NCI-H1417 treated with DMSO at 0.1 percent for 48 hours (cell line): ENCODE measurements at regions not wholly inside any gene's neighbourhood (a gene's known extent, or its start where the extent isn't known, plus 50 kb on each side); places are given as distances from the start of the nearest gene placed in this dataset.
"Not testable (repeated sequence)": the region's sequence is repeated elsewhere in the genome, so short reads cannot be mapped to it uniquely, and the experiment has no call there.

Source experiments
- DNase-seq: peaks from one replicate; lab custom pipeline; 2025; lab: John Stamatoyannopoulos, UW

DNA sequence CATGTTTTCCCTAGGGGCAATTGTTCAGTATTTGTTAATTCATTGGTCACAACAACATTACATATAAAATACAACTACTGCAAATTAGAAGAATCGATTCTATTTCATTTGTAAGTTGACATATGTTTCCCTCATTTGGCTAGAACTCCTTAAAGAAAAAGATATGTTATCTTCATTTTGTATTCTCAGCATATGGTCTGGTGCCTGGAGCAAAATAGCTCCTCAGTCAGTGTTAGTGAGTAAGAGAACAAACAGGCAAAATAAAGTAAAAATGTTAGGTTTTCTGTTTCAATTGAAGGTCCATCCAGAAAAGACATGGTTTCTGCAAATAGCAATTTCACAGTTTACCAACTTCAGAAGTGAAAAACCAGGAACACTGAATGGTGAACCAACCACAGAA lies 1343.1 kb downstream of the ROBO1 start:
- no peak for DNase-seq

- no peak for DNase-seq
These were observed 1341.3 kb downstream of the ROBO1 start for GRCh38 chr3:78426454-78426853.

- no peak for DNase-seq
These were observed 1340.5 kb downstream of the ROBO1 start for GRCh38 chr3:78427303-78427702.

GRCh38 chr3:78430741-78431140 lies 1337.1 kb downstream of the ROBO1 start:
- DNase-seq, result no peak

DNA sequence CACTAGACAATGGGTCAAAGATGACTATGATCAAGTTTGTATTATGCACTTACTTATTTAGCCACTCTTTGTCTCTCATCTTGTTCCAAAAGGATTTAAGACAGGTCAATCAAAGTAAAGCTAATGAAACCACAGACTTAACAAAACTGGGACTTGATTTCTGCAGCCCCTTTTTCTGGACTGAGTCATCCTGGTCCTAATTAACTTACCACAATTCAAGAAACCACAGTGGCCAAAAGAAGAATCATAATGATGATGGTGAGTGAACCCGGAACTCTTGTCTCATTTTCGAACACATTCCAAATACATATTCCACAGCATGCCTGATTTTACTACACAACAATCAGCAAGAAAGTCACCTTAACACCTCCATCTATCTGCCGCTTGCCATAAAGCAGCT lies 1333.0 kb downstream of the ROBO1 start:
- no peak for DNase-seq

DNA sequence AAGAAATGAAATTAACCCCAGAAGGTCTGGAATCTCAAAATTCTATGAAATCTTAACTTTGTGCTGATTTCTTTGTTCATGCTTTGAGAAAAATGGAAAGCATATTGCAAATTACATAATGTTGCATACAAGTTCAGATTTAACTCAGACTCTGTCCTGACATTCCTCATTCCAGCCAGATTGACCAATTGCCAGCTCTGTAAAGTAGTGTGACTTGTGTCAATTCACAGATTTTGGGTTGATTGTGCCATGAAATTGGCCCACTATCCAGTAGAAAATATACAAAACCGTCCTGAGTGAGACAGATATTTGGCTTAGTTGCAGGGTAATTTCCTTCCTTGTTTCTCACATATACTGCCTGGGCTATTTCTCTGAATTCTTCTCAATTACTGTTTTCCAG lies 1312.6 kb downstream of the ROBO1 start:
- no peak for DNase-seq

DNA sequence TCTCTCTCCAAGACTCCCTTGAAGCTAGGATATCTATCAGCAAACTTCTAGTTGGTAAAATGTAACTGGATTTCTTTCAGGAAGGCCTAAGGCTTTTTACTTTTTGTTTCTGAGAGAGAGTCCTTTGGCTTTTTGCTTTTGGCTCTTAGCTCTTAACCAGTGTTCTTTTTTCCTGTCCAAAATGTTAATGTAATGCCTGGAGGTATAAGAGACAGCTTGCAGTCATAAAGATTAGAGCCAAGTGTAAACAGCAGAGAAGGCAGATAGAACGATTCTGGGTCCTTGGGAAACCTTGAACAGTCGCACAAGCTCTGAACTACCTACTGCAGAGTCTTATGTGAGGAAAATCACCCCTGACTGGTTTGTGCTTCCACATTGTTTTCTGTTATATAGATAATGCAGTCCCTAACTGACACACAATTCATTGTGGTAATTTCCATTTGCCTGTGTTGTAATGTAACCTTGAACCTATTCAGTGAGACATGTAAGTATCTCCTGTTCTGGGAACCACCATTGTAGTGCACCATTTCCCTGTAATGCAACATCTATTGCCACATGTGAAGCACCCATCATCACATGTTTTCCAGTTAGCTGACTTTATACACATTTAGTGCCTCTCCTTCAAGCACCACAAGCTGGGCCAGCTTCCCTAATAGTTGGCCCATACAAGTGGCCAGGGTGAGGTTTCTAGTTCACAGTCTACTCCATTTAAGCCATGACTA lies 1311.9 kb downstream of the ROBO1 start:
- DNase-seq, result no peak

GRCh38 chr3:78459796-78460195 lies 1308.0 kb downstream of the ROBO1 start:
- DNase-seq, result no peak

DNA sequence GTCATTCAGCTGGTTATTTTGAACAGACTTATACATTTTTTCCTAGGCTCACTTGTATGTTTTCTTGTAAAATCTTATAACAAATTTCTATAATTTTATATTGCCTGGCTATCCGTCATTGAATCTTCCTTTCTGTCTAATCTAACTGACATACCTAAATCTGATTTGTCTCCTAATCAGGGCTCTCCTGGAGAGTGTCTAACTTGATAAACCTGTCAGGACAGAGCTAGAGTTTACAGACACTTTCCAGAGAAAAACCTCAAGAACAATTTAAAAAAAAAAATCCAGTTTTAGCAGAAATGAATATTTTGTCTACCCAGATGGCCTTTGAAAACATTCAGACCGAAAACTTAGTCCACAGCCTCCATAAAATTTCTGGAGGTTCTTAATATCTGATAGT lies 1305.8 kb downstream of the ROBO1 start:
- DNase-seq, result no peak

- no peak for DNase-seq
These were observed 1291.7 kb downstream of the ROBO1 start for GRCh38 chr3:78476076-78476475.

- DNase-seq, result no peak
These were observed 1286.7 kb downstream of the ROBO1 start for GRCh38 chr3:78481050-78481449.

DNA sequence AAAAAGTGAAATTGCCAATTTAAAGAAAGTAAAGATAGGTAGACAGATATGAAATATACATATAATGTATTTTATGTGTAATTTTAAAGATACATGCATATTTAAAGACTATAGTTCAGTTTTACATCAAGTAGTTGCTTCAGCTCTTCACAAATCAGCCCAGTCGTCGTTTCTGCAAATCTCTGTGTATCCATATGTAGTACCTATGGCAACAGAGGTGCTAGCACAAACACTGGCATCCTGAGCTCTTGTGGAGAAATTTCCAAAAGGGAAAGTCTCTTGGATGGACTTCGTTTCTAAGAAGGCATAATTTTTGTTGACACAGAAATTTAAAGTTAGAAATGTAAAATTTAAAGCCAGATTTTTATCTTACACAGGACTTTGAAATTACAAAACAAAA lies 1284.7 kb downstream of the ROBO1 start:
- DNase-seq, result no peak

GRCh38 chr3:78494851-78495250 lies 1272.9 kb downstream of the ROBO1 start:
- DNase-seq, result no peak

- DNase-seq, result no peak
These were observed 1272.5 kb downstream of the ROBO1 start for GRCh38 chr3:78495301-78495700.

DNA sequence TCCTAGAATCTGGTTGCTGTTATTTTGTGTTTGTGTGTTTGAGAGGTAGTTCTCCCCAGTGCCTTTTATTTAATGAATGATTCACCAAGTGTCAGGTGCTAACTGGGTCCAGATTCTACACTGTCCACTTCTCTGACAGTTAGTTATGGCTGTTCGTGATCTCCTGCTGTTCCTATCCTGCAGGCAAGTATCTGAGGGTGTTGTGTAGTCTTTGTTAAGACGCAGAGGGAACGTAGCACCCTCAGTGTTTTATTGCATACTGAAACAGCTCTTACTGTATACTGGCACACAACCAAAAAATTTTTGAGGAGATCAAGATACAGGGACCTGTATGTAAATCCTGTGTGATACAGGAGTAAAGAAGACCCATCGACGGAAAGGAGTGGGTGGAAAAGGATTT lies 1271.3 kb downstream of the ROBO1 start:
- DNase-seq, result peak; percentile 26

DNA sequence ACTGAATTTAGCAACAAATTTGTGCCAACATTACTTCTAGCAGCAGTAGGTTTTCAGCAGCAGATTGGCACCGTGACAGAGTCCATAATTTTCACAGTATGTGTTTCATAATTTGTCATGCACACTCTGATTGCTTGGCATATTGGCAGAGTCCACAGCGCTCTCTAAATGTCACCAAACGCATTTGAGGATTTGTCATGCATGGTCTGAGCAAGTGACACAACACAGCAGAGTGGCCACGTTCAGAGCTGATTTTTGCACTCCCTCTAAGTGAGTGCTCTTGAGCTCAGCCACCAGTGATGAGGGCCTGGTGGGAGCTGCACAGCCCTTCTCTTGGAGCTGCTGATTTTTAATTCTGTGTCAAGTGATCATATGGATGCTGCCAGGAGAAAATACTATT lies 1270.8 kb downstream of the ROBO1 start:
- peak; percentile 59 for DNase-seq

- no peak for DNase-seq
These were observed 1270.0 kb downstream of the ROBO1 start for GRCh38 chr3:78497767-78498166.

DNA sequence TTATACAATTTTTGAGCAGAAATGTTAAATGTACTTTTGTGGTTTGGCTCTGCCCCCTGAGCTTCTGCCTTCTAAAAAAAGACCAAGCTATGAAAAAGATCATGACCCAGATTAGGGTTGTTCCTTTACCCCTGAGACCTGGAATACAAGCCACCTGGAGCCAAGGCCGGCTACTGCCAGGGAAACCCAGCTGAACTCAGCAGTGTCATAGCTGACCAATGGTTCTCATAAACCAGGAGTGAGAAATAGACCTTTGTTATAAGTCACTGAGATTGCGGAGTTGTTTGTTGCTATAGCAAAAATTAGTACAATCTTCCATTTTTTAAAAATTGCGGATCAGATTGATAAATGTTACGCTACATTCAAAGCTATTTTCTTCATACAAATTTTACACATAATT lies 1261.7 kb downstream of the ROBO1 start:
- DNase-seq, result no peak

DNA sequence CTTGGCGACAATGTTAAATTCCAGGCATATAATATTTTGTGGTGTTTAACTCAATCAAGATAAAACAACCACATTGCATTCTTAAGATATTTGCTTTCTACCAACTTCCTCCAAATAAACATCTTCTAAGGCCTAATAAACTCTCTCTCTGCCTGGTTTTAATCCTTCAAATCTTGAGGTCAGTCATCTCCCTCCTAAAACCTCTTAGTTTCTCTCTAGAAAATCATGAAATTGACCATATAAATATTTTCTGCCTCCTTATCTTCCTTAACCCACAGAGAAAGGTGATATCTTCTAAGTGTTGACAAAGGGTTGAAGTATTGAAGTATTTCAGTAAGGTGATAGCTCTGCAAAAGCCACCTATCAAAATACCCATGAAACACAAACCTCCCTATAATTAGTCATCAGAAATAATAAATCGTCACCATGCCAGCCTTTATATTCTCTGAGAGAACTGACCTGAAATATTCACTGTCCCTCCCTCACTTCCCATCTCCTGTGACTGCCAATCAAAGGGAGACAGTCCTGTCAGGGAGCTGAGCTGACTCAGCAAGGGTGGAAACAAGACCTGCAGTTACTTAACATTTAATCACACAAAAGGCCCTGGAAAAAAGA lies 1261.1 kb downstream of the ROBO1 start:
- DNase-seq, result no peak

GRCh38 chr3:78507196-78507984 lies 1260.4 kb downstream of the ROBO1 start:
- no peak for DNase-seq

- no peak for DNase-seq
These were observed 1256.0 kb downstream of the ROBO1 start for GRCh38 chr3:78511840-78512239.

DNA sequence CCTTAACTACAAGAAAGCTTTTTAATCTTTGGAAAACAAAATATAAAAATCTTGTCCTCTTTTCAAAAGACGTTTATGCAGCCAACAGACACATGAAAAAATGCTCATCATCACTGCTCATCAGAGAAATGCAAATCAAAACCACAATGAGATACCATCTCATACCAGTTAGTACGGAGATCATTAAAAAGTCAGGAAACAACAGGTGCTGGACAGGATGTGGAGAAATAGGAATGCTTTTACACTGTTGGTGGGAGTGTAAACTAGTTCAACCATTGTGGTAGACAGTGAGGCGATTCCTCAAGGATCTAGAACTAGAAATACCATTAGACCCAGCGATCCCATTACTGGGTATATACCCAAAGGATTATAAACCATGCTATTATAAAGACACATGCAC lies 1255.0 kb downstream of the ROBO1 start:
- not testable (repeated sequence) for DNase-seq

DNA sequence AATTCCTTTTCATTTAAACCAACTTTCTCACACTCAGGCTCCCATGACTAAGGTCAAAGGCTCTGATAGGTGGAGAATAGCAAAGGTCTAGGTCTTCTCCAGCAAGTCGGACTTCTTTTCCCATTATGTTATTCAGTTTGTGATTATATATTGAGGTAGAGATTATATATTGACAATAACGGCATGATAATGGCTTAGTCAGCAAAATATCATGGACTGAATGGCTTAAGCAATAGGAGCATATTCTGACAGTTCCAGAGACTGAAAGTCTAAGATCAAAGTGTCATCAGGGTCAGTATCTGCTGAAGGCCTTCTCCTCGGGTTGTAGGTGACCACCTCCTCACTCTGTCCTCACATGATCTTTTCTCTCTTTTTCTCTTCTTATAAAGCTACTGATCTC lies 1251.4 kb downstream of the ROBO1 start:
- DNase-seq, result no peak
